ENCODE measurements at regions not wholly inside any gene's neighbourhood (a gene's known extent, or its start where the extent isn't known, plus 50 kb on each side); places are given as distances from the start of the nearest gene placed in this dataset.
"Not testable (repeated sequence)": the region's sequence is repeated elsewhere in the genome, so short reads cannot be mapped to it uniquely, and the experiment has no call there.

DNA sequence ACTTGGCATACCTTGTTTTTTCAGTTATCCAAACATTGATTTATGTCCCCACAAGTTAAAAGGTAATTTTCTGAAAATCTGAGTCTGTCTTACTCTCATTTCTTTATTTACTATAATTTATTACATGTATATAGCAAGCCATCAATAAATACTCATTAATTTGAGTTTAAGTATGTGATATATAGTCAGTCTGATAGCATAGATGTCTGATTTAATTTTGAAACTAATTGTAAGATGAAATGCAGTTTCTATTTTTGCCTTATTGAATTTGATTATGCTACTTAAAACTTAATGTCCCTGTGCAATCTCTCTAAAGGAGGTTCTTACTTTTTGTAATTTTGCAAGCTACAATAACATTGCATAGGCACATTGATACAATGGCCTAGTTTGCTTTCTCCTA lies 2418.6 kb downstream of the ARAP2 start:
- DNase-seq (ENCODE audit: extremely low spot score), result no peak
- TF ChIP-seq POLR2AphosphoS5 (IDR thresholded peaks at IDR 0.05) (no peak), POLR2A (IDR thresholded peaks at IDR 0.05; ENCODE audit: low read depth) (no peak), CTCF (IDR thresholded peaks at IDR 0.05) (no peak), EP300 (IDR thresholded peaks at IDR 0.05) (no peak)
- no peaks in the 10 kb centered on the region for H3K27me3 ChIP-seq
- H3K27ac ChIP-seq (replicated peaks in 1 of 4), result no peak overlapping the region
- H3K4me1 ChIP-seq, result no peaks in the 10 kb centered on the region
- peaks cover 0 to 3% (median 0%) of the 10 kb centered on the region in 4 donors for H3K9me3 ChIP-seq
- no peaks in the 10 kb centered on the region for H3K36me3 ChIP-seq
- H3K4me3 ChIP-seq, result no peak overlapping the region
- intact Hi-C loops (cut with DNase I), result no loop called here

DNA sequence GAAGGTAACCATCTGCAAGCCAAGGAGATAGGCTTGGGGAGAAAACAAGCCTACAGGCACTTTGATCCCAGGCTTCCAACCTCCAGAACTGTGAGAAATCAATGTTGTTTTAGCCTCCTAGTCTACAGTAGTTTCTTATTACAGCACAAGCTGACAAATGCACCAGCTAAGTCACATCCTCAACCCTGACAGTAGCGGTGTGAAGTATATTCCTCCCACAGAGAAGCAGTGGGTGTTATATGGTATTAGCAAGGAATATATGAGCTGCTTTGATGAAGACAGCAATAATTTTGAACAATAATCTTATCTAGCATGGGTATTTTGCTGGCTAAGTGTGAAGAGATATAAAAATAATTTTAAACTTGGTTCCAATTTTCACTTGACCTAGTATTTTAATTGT lies 2415.0 kb downstream of the ARAP2 start:
- H3K27me3 ChIP-seq; H3K9me3 ChIP-seq; H3K4me3 ChIP-seq; H3K36me3 ChIP-seq; H3K4me1 ChIP-seq; H3K27ac ChIP-seq (replicated peaks in 1 of 4); DNase-seq (ENCODE audit: extremely low spot score); intact Hi-C loops (cut with DNase I): not testable (repeated sequence)
- WGBS, result 100% methylated on average over 1 of the region's 1 CpG

DNA sequence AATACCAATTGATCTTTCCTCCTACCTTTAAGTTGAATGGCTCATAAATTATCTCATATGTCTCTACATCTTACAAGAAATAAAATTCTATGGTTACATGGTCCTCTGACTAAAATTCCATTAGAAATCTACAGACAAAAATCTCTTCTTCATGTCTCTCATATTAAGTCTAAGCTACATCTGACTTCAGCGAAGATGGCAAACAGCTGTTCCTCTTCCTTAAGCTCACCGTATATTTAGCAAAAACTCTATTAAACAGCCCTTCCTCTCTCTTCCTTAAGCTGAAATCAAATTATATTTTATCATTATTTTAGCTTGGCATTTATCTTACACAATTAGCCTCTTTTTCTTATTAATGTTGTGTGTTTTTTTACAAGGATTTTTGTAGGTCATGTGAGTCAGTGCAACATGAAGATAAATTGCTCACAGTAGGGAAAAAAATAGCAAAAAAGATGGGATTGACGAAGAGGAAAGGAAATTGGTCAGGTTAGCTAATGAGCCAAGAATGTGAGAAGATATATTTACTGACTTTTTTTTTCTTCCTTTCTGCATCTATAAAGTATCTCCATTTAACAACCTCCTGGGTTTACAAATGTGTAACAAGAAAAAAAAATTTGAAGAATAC lies 2412.8 kb downstream of the ARAP2 start:
- WGBS, result 38% methylated on average over 3 of the region's 3 CpGs
- DNase-seq (ENCODE audit: extremely low spot score), result no peak
- intact Hi-C loops (cut with DNase I), result no loop called here
- Histone ChIP-seq H3K27me3 (no peaks in the 10 kb centered on the region), H3K4me1 (no peaks in the 10 kb centered on the region), H3K36me3 (no peaks in the 10 kb centered on the region), H3K27ac (replicated peaks in 1 of 4) (no peak overlapping the region), H3K9me3 (peaks cover 0 to 3% (median 0%) of the 10 kb centered on the region in 4 donors), H3K4me3 (no peak overlapping the region)
- no peak for TF ChIP-seq CTCF (IDR thresholded peaks at IDR 0.05)
- TF ChIP-seq EP300 (IDR thresholded peaks at IDR 0.05), result no peak
- no peak for TF ChIP-seq POLR2AphosphoS5 (IDR thresholded peaks at IDR 0.05)
- TF ChIP-seq POLR2A (IDR thresholded peaks at IDR 0.05; ENCODE audit: low read depth), result no peak

- intact Hi-C loops (cut with DNase I); H3K4me3 ChIP-seq; H3K27me3 ChIP-seq; H3K4me1 ChIP-seq; H3K9me3 ChIP-seq; H3K27ac ChIP-seq (replicated peaks in 1 of 4); DNase-seq (ENCODE audit: extremely low spot score); H3K36me3 ChIP-seq: not testable (repeated sequence)
- 92% methylated on average over 3 of the region's 3 CpGs for WGBS
Observed at GRCh38 chr4:33835764-33836163, 2408.6 kb downstream of the ARAP2 start.

- Histone ChIP-seq H3K27ac (replicated peaks in 1 of 4) (no peak overlapping the region), H3K27me3 (no peaks in the 10 kb centered on the region), H3K4me3 (no peak overlapping the region), H3K36me3 (no peaks in the 10 kb centered on the region), H3K9me3 (no peaks in the 10 kb centered on the region), H3K4me1 (no peaks in the 10 kb centered on the region)
- intact Hi-C loops (cut with DNase I), result no loop called here
- no peak for DNase-seq (ENCODE audit: extremely low spot score)
- 86% methylated on average over 5 of the region's 5 CpGs for WGBS
- no peak for TF ChIP-seq POLR2A (IDR thresholded peaks at IDR 0.05; ENCODE audit: low read depth)
- TF ChIP-seq EP300 (IDR thresholded peaks at IDR 0.05), result no peak
- no peak for TF ChIP-seq CTCF (IDR thresholded peaks at IDR 0.05)
- no peak for TF ChIP-seq POLR2AphosphoS5 (IDR thresholded peaks at IDR 0.05)
Observed at GRCh38 chr4:33837043-33837838, 2407.1 kb downstream of the ARAP2 start.

- no peak overlapping the region for H3K27ac ChIP-seq (replicated peaks in 1 of 4)
- DNase-seq (ENCODE audit: extremely low spot score), result no peak
- intact Hi-C loops (cut with DNase I), result no loop called here
- H3K4me3 ChIP-seq, result no peak overlapping the region
- no peaks in the 10 kb centered on the region for H3K27me3 ChIP-seq
- H3K9me3 ChIP-seq, result no peaks in the 10 kb centered on the region
- H3K4me1 ChIP-seq, result no peaks in the 10 kb centered on the region
- TF ChIP-seq POLR2AphosphoS5 (IDR thresholded peaks at IDR 0.05), result no peak
- TF ChIP-seq EP300 (IDR thresholded peaks at IDR 0.05), result no peak
- TF ChIP-seq CTCF (IDR thresholded peaks at IDR 0.05), result no peak
- TF ChIP-seq POLR2A (IDR thresholded peaks at IDR 0.05; ENCODE audit: low read depth), result no peak
- 20% methylated on average over 1 of the region's 1 CpG for WGBS
- no peaks in the 10 kb centered on the region for H3K36me3 ChIP-seq
Observed at GRCh38 chr4:33841120-33841519, 2403.2 kb downstream of the ARAP2 start.
